ENCODE measurements at regions not wholly inside any gene's neighbourhood (a gene's known extent, or its start where the extent isn't known, plus 50 kb on each side); places are given as distances from the start of the nearest gene placed in this dataset.
"Not testable (repeated sequence)": the region's sequence is repeated elsewhere in the genome, so short reads cannot be mapped to it uniquely, and the experiment has no call there.

GRCh38 chr13:23119131-23119530, 61.6 kb upstream of the SGCG start:
- H3K27me3 ChIP-seq, result no peaks in the 10 kb centered on the region
- TF ChIP-seq POLR2A (IDR thresholded peaks at IDR 0.05) (no peak), CTCF (IDR thresholded peaks at IDR 0.05) (no peak)
- no peaks in the 10 kb centered on the region for H3K36me3 ChIP-seq
- no peak overlapping the region for H3K4me3 ChIP-seq
- no peaks in the 10 kb centered on the region for H3K4me1 ChIP-seq
- intact Hi-C loops (cut with DNase I), result no loop called here
- DNase-seq (no peak), ATAC-seq (no peak)
- WGBS, 4 donors, result 68 to 72% (median 71%) methylated on average over 3 of the region's 3 CpGs
- H3K9me3 ChIP-seq, result peaks cover 0 to 5% (median 0%) of the 10 kb centered on the region in 12 donors
- no peak overlapping the region for H3K27ac ChIP-seq

GRCh38 chr13:23127540-23127939, 53.2 kb upstream of the SGCG start:
- DNase-seq; H3K9me3 ChIP-seq; H3K4me1 ChIP-seq; ATAC-seq; H3K27me3 ChIP-seq; H3K4me3 ChIP-seq; H3K36me3 ChIP-seq; H3K27ac ChIP-seq; intact Hi-C loops (cut with DNase I): not testable (repeated sequence)
- 88 to 93% (median 90%) methylated on average over 10 to 26 of the region's 26 CpGs for WGBS, 4 donors

GRCh38 chr13:23129331-23129730, 51.4 kb upstream of the SGCG start:
- intact Hi-C loops (cut with DNase I), result no loop called here
- no peaks in the 10 kb centered on the region for H3K4me1 ChIP-seq
- TF ChIP-seq CTCF (IDR thresholded peaks at IDR 0.05), result no peak
- H3K36me3 ChIP-seq, result no peaks in the 10 kb centered on the region
- 76 to 80% (median 79%) methylated on average over 3 of the region's 3 CpGs for WGBS, 4 donors
- no peak overlapping the region for H3K27ac ChIP-seq
- no peaks in the 10 kb centered on the region for H3K9me3 ChIP-seq
- ATAC-seq, result no peak
- no peak for DNase-seq
- no peaks in the 10 kb centered on the region for H3K27me3 ChIP-seq
- H3K4me3 ChIP-seq, result no peak overlapping the region
